ENCODE measurements at regions not wholly inside any gene's neighbourhood (a gene's known extent, or its start where the extent isn't known, plus 50 kb on each side); places are given as distances from the start of the nearest gene placed in this dataset.

DNA sequence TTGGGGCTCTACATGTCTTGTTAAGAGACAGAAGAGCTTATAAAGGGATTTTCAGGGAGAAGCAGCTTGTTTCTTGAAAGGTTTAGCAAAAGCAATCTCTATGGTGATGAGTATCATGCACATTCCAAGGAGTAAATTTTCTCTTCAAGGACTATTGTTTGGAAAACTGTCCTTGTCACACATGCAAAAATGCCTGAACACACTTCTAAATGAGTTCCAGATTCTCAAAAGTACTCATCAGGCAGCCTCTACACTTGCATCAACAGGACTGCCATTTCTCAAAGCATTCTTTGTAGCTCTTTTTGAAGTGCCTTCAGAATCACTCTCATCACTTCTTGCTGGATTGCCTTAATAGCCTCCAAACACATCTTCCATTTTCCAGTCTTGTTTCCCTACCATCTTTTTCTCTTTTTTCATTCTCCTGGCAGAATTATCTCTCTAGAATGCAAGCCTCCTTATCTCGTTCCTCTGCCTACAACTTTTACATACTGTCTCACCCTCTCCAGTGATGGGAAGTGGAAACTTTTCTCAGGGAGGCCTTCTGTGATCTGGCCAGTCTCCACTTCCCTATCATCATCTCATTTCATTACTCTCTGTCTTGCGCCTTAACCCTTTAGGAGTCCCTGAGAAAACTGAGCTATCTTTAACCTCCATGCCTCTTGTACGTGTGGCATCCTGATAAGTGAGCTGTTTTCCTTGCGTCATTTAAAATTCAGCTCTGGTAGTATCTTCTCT lies 631.5 kb upstream of the TLE4 start:
- Histone ChIP-seq H3K27ac (no peak overlapping the region), H3K36me3 (no peaks in the 10 kb centered on the region), H3K9me3 (no peaks in the 10 kb centered on the region), H3K4me3 (no peak overlapping the region), H3K4me1 (no peaks in the 10 kb centered on the region), H3K27me3 (no peaks in the 10 kb centered on the region)
- no peak for DNase-seq (ENCODE audit: low spot score in 2 of 2)
- intact Hi-C loops (cut with DNase I; ENCODE audit: low total_unique reads), result no loop called here
- TF ChIP-seq POLR2A (IDR thresholded peaks at IDR 0.05) (no peak), POLR2AphosphoS5 (IDR thresholded peaks at IDR 0.05) (no peak)
- TF ChIP-seq, protein P1, sequence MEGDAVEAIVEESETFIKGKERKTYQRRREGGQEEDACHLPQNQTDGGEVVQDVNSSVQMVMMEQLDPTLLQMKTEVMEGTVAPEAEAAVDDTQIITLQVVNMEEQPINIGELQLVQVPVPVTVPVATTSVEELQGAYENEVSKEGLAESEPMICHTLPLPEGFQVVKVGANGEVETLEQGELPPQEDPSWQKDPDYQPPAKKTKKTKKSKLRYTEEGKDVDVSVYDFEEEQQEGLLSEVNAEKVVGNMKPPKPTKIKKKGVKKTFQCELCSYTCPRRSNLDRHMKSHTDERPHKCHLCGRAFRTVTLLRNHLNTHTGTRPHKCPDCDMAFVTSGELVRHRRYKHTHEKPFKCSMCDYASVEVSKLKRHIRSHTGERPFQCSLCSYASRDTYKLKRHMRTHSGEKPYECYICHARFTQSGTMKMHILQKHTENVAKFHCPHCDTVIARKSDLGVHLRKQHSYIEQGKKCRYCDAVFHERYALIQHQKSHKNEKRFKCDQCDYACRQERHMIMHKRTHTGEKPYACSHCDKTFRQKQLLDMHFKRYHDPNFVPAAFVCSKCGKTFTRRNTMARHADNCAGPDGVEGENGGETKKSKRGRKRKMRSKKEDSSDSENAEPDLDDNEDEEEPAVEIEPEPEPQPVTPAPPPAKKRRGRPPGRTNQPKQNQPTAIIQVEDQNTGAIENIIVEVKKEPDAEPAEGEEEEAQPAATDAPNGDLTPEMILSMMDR (IDR thresholded peaks at IDR 0.05), result no peak

DNA sequence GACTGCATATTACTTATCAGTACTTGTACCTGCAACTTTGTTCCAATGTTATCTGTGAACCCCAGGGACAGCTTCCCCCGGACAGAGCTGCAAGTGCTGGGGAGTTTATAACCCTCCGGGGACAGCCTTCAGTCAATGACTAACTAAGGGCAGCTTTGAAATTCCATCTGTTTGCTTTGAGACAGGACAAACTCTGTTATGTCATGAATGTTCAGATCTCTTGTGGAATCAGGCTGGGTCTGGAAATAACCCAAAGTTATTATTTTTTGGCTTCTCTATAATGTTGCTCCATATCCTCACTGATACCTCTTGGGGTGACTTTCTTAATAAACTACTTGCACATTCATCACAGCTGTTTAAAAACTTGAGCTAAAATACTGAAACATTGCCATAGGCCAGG lies 617.5 kb upstream of the TLE4 start:
- peaks cover 0 to 12% of the 10 kb centered on the region in 2 donors for H3K9me3 ChIP-seq
- no peak for DNase-seq (ENCODE audit: low spot score in 2 of 2)
- H3K36me3 ChIP-seq, result no peaks in the 10 kb centered on the region
- H3K27me3 ChIP-seq, result no peaks in the 10 kb centered on the region
- H3K4me1 ChIP-seq, result no peaks in the 10 kb centered on the region
- H3K27ac ChIP-seq, result no peak overlapping the region
- no peak for TF ChIP-seq POLR2A (IDR thresholded peaks at IDR 0.05)
- intact Hi-C loops (cut with DNase I; ENCODE audit: low total_unique reads), result no loop called here
- H3K4me3 ChIP-seq, result no peak overlapping the region

DNA sequence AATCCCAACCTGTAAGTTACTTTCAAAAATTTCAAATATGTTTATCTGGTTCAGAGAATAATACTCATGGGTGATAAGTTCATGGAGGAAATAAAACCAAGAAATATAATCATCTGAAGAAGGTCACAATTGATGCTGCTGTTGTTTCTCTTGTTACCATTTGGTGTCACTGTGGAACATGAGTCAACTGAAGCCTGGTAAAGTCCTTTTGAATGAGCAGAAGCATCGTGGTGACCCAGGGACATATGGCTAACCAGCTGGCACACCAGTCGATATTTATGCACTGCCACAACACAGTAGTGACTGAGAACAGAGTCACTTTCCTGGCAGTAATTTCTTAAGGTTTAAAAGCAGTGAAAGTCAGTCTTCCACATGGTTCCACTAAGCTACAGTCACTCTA lies 612.9 kb upstream of the TLE4 start:
- Histone ChIP-seq H3K4me3 (no peak overlapping the region), H3K36me3 (no peaks in the 10 kb centered on the region), H3K4me1 (no peaks in the 10 kb centered on the region), H3K9me3 (peaks cover 0 to 18% of the 10 kb centered on the region in 2 donors), H3K27me3 (no peaks in the 10 kb centered on the region), H3K27ac (no peak overlapping the region)
- no peak for DNase-seq (ENCODE audit: low spot score in 2 of 2)
- TF ChIP-seq POLR2AphosphoS5 (IDR thresholded peaks at IDR 0.05) (no peak), POLR2A (IDR thresholded peaks at IDR 0.05) (no peak)
- TF ChIP-seq, protein P1 (IDR thresholded peaks at IDR 0.05), result no peak
- intact Hi-C loops (cut with DNase I; ENCODE audit: low total_unique reads), result no loop called here

DNA sequence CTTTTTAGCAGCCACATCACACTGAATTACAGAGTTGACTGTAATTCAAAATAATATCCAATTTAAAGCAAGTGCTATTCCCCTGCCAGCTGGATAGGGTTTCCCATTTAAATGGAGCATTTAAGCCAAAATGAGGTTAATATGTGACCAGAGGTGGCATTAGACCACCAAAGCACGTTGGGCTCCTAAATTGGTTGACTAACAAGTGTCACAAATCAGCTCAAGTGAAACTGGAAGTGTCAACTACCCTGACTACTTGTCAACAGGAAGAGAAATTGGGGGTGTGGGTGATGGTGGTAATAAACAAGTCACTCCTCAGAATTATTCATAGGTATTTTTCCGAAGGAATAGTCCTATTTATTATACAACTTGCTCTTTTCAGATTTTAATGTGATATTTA lies 609.6 kb upstream of the TLE4 start:
- no peak for DNase-seq (ENCODE audit: low spot score in 2 of 2)
- H3K4me3 ChIP-seq, result no peak overlapping the region
- peaks cover 0 to 18% of the 10 kb centered on the region in 2 donors for H3K9me3 ChIP-seq
- H3K27me3 ChIP-seq, result no peaks in the 10 kb centered on the region
- H3K4me1 ChIP-seq, result no peaks in the 10 kb centered on the region
- H3K27ac ChIP-seq, result no peak overlapping the region
- intact Hi-C loops (cut with DNase I; ENCODE audit: low total_unique reads), result no loop called here
- TF ChIP-seq POLR2AphosphoS5 (IDR thresholded peaks at IDR 0.05), result no peak
- TF ChIP-seq, protein P1 (IDR thresholded peaks at IDR 0.05), result no peak
- TF ChIP-seq POLR2A (IDR thresholded peaks at IDR 0.05), result no peak
- no peaks in the 10 kb centered on the region for H3K36me3 ChIP-seq

DNA sequence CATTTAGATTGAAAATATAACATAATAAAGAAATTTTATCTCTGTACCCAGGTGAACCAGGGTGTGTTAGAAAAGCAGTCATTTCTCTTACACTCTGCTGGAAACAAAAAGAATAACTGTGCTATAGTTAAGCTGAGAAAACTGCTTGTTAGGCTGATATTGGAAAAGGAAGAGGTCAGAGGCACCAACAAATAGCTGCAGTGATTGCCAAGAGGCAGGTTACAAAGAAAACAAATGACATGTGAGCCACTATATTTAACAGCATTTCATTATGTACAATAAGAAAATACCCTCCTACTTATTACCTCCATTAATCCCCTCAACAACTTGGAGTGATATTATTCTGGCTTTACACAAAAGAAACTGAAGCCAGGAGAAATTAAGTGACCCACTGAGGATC lies 607.9 kb upstream of the TLE4 start:
- no peaks in the 10 kb centered on the region for H3K36me3 ChIP-seq
- no peaks in the 10 kb centered on the region for H3K4me1 ChIP-seq
- no peak overlapping the region for H3K4me3 ChIP-seq
- H3K27me3 ChIP-seq, result no peaks in the 10 kb centered on the region
- intact Hi-C loops (cut with DNase I; ENCODE audit: low total_unique reads), result no loop called here
- TF ChIP-seq POLR2A (IDR thresholded peaks at IDR 0.05) (no peak), POLR2AphosphoS5 (IDR thresholded peaks at IDR 0.05) (no peak)
- TF ChIP-seq, protein P1 (IDR thresholded peaks at IDR 0.05), result no peak
- no peak overlapping the region for H3K27ac ChIP-seq
- peaks cover 0 to 16% of the 10 kb centered on the region in 2 donors for H3K9me3 ChIP-seq
- no peak for DNase-seq (ENCODE audit: low spot score in 2 of 2)

Data from breast epithelium (tissue), 4 donors.